ENCODE measurements at regions not wholly inside any gene's neighbourhood (a gene's known extent, or its start where the extent isn't known, plus 50 kb on each side); places are given as distances from the start of the nearest gene placed in this dataset.

DNA sequence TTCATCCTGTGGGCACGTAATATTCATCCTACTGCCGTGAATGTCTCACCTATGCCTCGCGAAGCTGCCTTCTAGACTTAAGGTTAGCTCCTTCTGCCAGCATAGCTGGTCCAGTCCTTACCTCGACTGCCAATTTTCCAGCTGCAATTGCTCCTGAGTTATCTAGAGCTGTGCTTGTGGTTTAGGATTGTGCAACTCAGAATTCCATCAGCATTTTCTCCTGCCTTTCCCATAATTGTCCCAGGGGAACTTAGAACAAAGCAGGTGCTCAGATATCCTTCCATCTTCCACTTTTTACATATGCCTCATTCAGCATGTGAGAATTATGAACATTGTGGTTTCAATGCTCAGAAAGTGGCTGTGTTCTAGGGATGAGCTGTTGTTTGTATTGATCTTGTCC, 131.4 kb upstream of the ADGRL3 start:
- WGBS, 2 experiments (ENCODE audit: extremely low coverage in 1 of 2, insufficient coverage in 1 of 2, insufficient read length in 1 of 2, insufficient replicate concordance in 2 of 2, low coverage in 1 of 2, low lambda C conversion rate in 2 of 2, missing lambda C conversion rate in 1 of 2) = 92% methylated on average over 5 of the region's 5 CpGs; no CpG with 5 or more reads in 1 of the 2 experiments
- Histone ChIP-seq H3K4me2 (ENCODE audit: insufficient read depth in 1 of 2, low read depth in 2 of 2, low read length in 2 of 2) (no peak overlapping the region), H3K9me3 (ENCODE audit: insufficient read depth in 2 of 2, low read depth in 1 of 2, low read length in 1 of 2) (no peaks in the 10 kb centered on the region), H3K18ac (ENCODE audit: extremely low read depth, low read length) (no peak overlapping the region), H4K91ac (replicated peaks; ENCODE audit: insufficient read length, low read length) (no peak overlapping the region), H3K79me1 (ENCODE audit: low read depth, low read length) (no peaks in the 10 kb centered on the region), H4K8ac (ENCODE audit: extremely low read depth, insufficient read depth, low read length) (no peak overlapping the region), H3K27ac (ENCODE audit: low read depth, low read length) (no peak overlapping the region), H3K9ac (replicated peaks in 1 of 4; ENCODE audit: extremely low read depth in 1 of 4, low read depth in 3 of 4, low read length in 3 of 4) (no peak overlapping the region), H3K4ac (replicated peaks; ENCODE audit: insufficient read length, low read depth, low read length) (no peak overlapping the region), H2BK20ac (ENCODE audit: low read length) (no peak overlapping the region), H2BK15ac (ENCODE audit: low read length) (no peak overlapping the region), H4K20me1 (replicated peaks in 1 of 2; ENCODE audit: control insufficient read depth in 1 of 2, insufficient read depth in 2 of 2, low read length in 2 of 2) (no peaks in the 10 kb centered on the region), H4K5ac (ENCODE audit: insufficient read length, low read depth, low read length) (no peak overlapping the region), H3K23me2 (ENCODE audit: low read depth, low read length) (no peaks in the 10 kb centered on the region; the same call in 1 of the 2 replicates), H3K56ac (replicated peaks; ENCODE audit: insufficient read length, low read depth, low read length) (no peak overlapping the region), H2AFZ (ENCODE audit: low read length) (no peak overlapping the region), H3K4me1 (replicated peaks in 1 of 4; ENCODE audit: control insufficient read depth in 3 of 4, insufficient read depth in 4 of 4, low read length in 3 of 4) (no peaks in the 10 kb centered on the region), H3K23ac (ENCODE audit: insufficient read length) (no peak overlapping the region), H3K79me2 (ENCODE audit: control insufficient read depth in 1 of 2, insufficient read depth in 2 of 2, low read length in 2 of 2) (no peaks in the 10 kb centered on the region), H2AK5ac (ENCODE audit: low read depth, low read length) (no peak overlapping the region), H3K36me3 (ENCODE audit: control insufficient read depth in 2 of 4, insufficient read depth in 4 of 4, low read length in 3 of 4) (no peaks in the 10 kb centered on the region), H2BK5ac (ENCODE audit: low read depth, low read length) (no peak overlapping the region), H3K14ac (ENCODE audit: insufficient read length) (no peak overlapping the region), H3K27me3 (replicated peaks in 1 of 4; ENCODE audit: control insufficient read depth in 3 of 4, extremely low read depth in 1 of 4, insufficient read depth in 3 of 4, low read length in 3 of 4) (no peaks in the 10 kb centered on the region), H3K4me3 (ENCODE audit: extremely low read depth in 1 of 4, insufficient read depth in 2 of 4, low read depth in 3 of 4, low read length in 4 of 4) (no peak overlapping the region), H2BK12ac (ENCODE audit: low read depth, low read length) (no peak overlapping the region), H2BK120ac (replicated peaks; ENCODE audit: low read depth, low read length) (no peak overlapping the region)
- FAIRE-seq = no peak
- DNase-seq (ENCODE audit: low read depth in 1 of 2, low spot score in 2 of 2) = no peak
- ChIA-PET POLR2A (ENCODE audit: partially characterized antibody) (no interaction called here), CTCF (ENCODE audit: partially characterized antibody) (interaction anchor here (0.6 kb wide), 1 partner anchor 428 kb away, joined by 3 read pairs; no protein-coding TSS in a partner anchor)
- no peak for TF ChIP-seq CBX5 (IDR thresholded peaks at IDR 0.05; ENCODE audit: low read depth, low read length)
- TF ChIP-seq GTF2F1 (IDR thresholded peaks at IDR 0.05; ENCODE audit: borderline replicate concordance, low read depth, low read length) = no peak
- TF ChIP-seq SUZ12 (IDR thresholded peaks at IDR 0.05; ENCODE audit: low read length) = no peak
